Right lobe of liver (tissue), 6 donors: ENCODE measurements at regions not wholly inside any gene's neighbourhood (a gene's known extent, or its start where the extent isn't known, plus 50 kb on each side); places are given as distances from the start of the nearest gene placed in this dataset.

Source experiments
- ATAC-seq, 4 donors: fragments of 200-7000 bp; cut with Tn5 transposase; one replicate each; pipeline ENCODE4 v1.9.1; 2020; ENCODE audit warnings: mild to moderate bottlenecking in 4 of 4, moderate library complexity in 4 of 4
- DNase-seq, 3 donors: peaks; one replicate each; pipeline ENCODE4 v3.0.0-alpha.2; 2020
- H3K27ac ChIP-seq, 3 donors: fragments of 200-600 bp; one replicate each; pipeline ENCODE4 v1.8.0; 2022
- H3K27me3 ChIP-seq, 2 donors: fragments of 200-600 bp; one replicate each; pipeline ENCODE4 v1.8.0; 2022
- H3K36me3 ChIP-seq, 4 donors: fragments of 200-600 bp; sonication (generic) in 1 of 4; one replicate each; pipeline versions ENCODE4 v1.5.1 to v1.8.0; 2017 to 2022; ENCODE audit warnings: control low read depth in 1 of 4
- H3K4me1 ChIP-seq, 4 donors: fragments of 200-600 bp; sonication (generic) in 1 of 4; one replicate each; pipeline versions ENCODE4 v1.5.1 to v1.8.0; 2017 to 2022; ENCODE audit warnings: control low read depth in 1 of 4
- H3K4me3 ChIP-seq, 3 donors: fragments of 200-600 bp; one replicate each; pipeline ENCODE4 v1.8.0; 2022
- H3K9me3 ChIP-seq, 4 donors: fragments of 200-600 bp; sonication (generic) in 1 of 4; one replicate each; pipeline versions ENCODE4 v1.5.1 to v1.8.0; 2017 to 2022; ENCODE audit warnings: control low read depth in 1 of 4
- POLR2A ChIP-seq: fragments of 450-650 bp; IDR thresholded peaks from one replicate; pipeline ENCODE4 v1.6.1; 2017; ENCODE audit warnings: antibody characterized with exemption, mild to moderate bottlenecking
- WGBS: methylation state at CpG from one replicate; pipeline ENCODE4 v1.1.6; 2018; ENCODE audit warnings: low coverage, low lambda C conversion rate; ENCODE audit not compliant: insufficient coverage; ENCODE audit errors: missing lambda C conversion rate; 5-methylcytosine and 5-hydroxymethylcytosine counted together
- intact Hi-C, 2 donors: fragments of 100-400 bp; cut with DNase I; formaldehyde crosslinking; loops; one replicate each; pipeline versions ENCODE4 v1.11.2 to v1.14.1; 2022
- TF ChIP-seq, protein P1 (sequence below), 4 donors: fragments of 200-600 bp in 3 of 4; fragments of 450-650 bp in 1 of 4; IDR thresholded peaks; one replicate each; pipeline versions ENCODE4 v1.5.1 to v1.8.0; 2016 to 2022; ENCODE audit warnings: antibody characterized with exemption in 4 of 4, mild to moderate bottlenecking in 2 of 4
- donor health status: DM: no; HTN: yes; CAD: no.
- donor health status: DM: no; HTN: no; CAD: no.
- donor health status: DM: no; HTN: no; CAD: no.
- donor health status: DM: no; HTN: yes; CAD: no.
- donor health status: DM: no; HTN: yes; CAD: no.

DNA sequence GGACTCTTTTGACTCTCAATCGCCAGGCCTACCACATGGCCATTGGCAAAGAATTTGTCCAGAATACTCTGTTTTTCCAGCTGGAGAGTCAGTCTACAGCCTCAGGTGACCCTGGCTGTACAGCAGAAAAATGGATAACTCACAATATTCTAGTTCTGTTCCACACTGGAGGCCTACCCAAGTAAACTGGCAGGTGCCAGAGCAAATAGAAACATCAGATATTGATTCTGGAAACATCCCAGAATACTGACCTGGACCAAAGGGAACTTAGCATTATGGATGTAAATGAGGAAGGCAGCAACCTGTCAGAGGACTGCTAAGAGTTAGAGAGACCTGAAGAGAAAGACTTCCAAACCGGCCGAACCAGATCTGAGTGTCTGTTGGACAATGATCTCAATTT, 147.9 kb upstream of the SMAD1 start:
- Histone ChIP-seq H3K27ac (no peak overlapping the region), H3K4me1 (peaks cover 0 to 12% (median 3%) of the 10 kb centered on the region in 4 donors), H3K9me3 (no peaks in the 10 kb centered on the region), H3K4me3 (no peak overlapping the region), H3K27me3 (no peaks in the 10 kb centered on the region), H3K36me3 (no peaks in the 10 kb centered on the region)
- peak in 1 of 3 donors; percentile 55 for DNase-seq
- intact Hi-C loops = no loop called here
- TF ChIP-seq, protein P1, sequence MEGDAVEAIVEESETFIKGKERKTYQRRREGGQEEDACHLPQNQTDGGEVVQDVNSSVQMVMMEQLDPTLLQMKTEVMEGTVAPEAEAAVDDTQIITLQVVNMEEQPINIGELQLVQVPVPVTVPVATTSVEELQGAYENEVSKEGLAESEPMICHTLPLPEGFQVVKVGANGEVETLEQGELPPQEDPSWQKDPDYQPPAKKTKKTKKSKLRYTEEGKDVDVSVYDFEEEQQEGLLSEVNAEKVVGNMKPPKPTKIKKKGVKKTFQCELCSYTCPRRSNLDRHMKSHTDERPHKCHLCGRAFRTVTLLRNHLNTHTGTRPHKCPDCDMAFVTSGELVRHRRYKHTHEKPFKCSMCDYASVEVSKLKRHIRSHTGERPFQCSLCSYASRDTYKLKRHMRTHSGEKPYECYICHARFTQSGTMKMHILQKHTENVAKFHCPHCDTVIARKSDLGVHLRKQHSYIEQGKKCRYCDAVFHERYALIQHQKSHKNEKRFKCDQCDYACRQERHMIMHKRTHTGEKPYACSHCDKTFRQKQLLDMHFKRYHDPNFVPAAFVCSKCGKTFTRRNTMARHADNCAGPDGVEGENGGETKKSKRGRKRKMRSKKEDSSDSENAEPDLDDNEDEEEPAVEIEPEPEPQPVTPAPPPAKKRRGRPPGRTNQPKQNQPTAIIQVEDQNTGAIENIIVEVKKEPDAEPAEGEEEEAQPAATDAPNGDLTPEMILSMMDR (IDR thresholded peaks at IDR 0.05) = no peak
- TF ChIP-seq POLR2A = no peak
- peak; percentile 95 to 98 (median 96) for ATAC-seq
- WGBS = 15% methylated on average over 3 of the region's 3 CpGs

DNA sequence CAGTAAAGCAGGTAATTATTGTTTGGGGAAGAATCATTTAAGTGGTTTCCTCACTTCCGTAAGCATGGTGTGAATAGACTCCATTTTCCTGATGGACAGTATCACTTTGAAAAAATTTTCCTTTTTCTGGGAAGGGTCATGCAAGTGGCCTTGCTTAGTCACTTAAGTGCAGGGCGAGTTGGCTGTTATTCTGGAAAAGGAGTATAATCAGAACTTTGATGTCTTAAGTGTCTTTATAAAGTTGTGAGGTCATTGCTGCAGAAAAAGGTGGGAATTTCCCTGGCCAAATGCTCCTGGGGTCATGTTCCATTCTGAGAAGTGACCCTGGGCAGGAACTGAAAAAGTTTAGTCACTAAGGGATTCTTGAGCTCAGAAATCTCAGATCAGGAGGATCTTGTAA, 146.1 kb upstream of the OTUD4 start:
- DNase-seq = no peak
- TF ChIP-seq, protein P1 (IDR thresholded peaks at IDR 0.05) = no peak
- TF ChIP-seq POLR2A = no peak
- Histone ChIP-seq H3K27ac (no peak overlapping the region), H3K36me3 (no peaks in the 10 kb centered on the region), H3K27me3 (no peaks in the 10 kb centered on the region), H3K4me3 (no peak overlapping the region), H3K9me3 (no peaks in the 10 kb centered on the region), H3K4me1 (no peaks in the 10 kb centered on the region)
- ATAC-seq = no peak
- intact Hi-C loops = no loop called here
- WGBS = 63% methylated on average over 2 of the region's 2 CpGs

DNA sequence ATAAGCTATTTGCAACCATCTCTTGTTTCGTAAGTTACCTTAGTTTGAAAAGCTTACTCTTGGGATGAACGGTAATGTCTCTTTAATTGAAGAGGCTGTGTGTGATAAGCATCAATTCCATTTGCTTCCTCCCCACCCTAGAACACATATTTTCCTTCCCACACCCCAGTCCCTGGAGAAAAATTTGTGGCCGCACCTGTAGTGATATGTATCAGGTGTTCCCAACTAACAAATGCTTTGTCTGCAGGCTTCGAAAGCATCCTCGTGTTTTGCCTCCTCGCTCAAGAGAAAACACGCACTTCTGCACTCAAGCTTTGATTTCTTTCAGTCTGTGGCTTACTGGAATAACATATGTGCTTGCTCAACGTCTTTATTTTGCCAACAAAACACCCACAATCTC, 143.8 kb upstream of the OTUD4 start:
- no peak for ATAC-seq

DNA sequence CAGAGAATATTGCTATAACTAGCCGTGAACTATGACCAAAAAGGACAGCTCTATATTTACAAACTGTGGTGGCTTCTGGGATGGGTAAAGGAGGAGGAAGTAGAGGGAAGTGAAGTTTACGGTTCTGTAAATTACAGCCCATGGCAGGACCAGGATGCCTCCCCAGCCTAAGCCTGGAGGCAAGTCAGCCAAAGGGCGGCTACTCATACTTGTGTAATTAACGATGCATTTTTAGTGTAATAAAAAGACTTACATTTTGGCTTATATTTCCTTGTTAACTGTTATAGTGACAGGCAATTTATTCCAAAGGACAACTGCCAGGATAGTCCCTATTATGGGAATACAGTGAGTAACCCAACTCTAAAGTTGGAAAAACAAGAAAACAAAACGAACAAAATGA, 139.9 kb upstream of the OTUD4 start:
- H3K27me3 ChIP-seq = no peaks in the 10 kb centered on the region
- no peaks in the 10 kb centered on the region for H3K36me3 ChIP-seq
- intact Hi-C loops = no loop called here
- ATAC-seq (no peak), DNase-seq (no peak)
- no peak overlapping the region for H3K4me3 ChIP-seq
- TF ChIP-seq, protein P1 (IDR thresholded peaks at IDR 0.05) = no peak
- TF ChIP-seq POLR2A = no peak
- H3K4me1 ChIP-seq = no peaks in the 10 kb centered on the region
- H3K9me3 ChIP-seq = no peaks in the 10 kb centered on the region
- WGBS = 68% methylated on average over 5 of the region's 5 CpGs
- H3K27ac ChIP-seq = no peak overlapping the region

More for the DNA sequence above, 143.8 kb upstream of the OTUD4 start:
- DNase-seq = no peak
- Histone ChIP-seq H3K4me1 (no peaks in the 10 kb centered on the region), H3K9me3 (no peaks in the 10 kb centered on the region), H3K36me3 (no peaks in the 10 kb centered on the region), H3K27ac (no peak overlapping the region), H3K27me3 (no peaks in the 10 kb centered on the region), H3K4me3 (no peak overlapping the region)
- 72% methylated on average over 8 of the region's 8 CpGs for WGBS
- intact Hi-C loops = no loop called here
- TF ChIP-seq POLR2A = no peak
- TF ChIP-seq, protein P1 (IDR thresholded peaks at IDR 0.05) = no peak

DNA sequence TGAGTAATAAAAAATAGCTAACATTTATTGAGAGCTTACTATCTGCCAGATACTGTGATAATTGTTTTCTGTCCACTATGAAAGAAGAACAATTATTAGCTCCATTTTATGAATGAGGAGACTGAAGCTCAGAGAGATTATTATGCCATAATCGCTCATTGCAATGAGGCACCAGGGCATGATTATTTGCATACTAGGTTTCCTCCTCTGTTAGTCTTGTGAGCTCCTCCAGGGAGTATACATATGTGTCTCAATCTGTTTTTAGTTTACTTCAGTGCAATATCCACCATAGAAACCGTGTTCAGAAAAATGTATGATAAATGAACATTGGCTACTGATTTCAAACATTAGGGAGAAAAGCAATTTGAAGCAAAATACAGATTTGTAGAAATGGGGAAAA, 139.4 kb upstream of the OTUD4 start:
- no peaks in the 10 kb centered on the region for H3K27me3 ChIP-seq
- intact Hi-C loops = no loop called here
- H3K4me1 ChIP-seq = no peaks in the 10 kb centered on the region
- ATAC-seq (no peak), DNase-seq (no peak)
- H3K27ac ChIP-seq = no peak overlapping the region
- H3K9me3 ChIP-seq = no peaks in the 10 kb centered on the region
- TF ChIP-seq, protein P1 (IDR thresholded peaks at IDR 0.05) = no peak
- TF ChIP-seq POLR2A = no peak
- 66% methylated on average over 2 of the region's 2 CpGs for WGBS
- H3K4me3 ChIP-seq = no peak overlapping the region
- no peaks in the 10 kb centered on the region for H3K36me3 ChIP-seq
